Endothelial cell of umbilical vein (primary cell): ENCODE measurements at regions not wholly inside any gene's neighbourhood (a gene's known extent, or its start where the extent isn't known, plus 50 kb on each side); places are given as distances from the start of the nearest gene placed in this dataset.

Experiments used
- BruUV-seq: library from RNA; stranded (reverse); fragments of 400-500 nt; replicated peaks from 2 replicates; lab custom pipeline; 2021; lab: Mats Ljungman, UMichigan
- CTCF ChIA-PET: fragments of 300-600, 350-600 bp; sonication (Branson Sonifier 250); formaldehyde crosslinking; loops from one replicate; lab custom pipeline; 2021; ENCODE audit warnings: antibody characterized with exemption, inconsistent platforms; lab: Charles Lee
- POLR2A ChIA-PET: fragments of 300-600, 350-600 bp; sonication (Branson Sonifier 250); formaldehyde crosslinking; loops from one replicate; lab custom pipeline; 2021; ENCODE audit warnings: antibody characterized with exemption, inconsistent platforms; lab: Charles Lee
- DNase-seq: peaks from one replicate; pipeline ENCODE4 v3.0.0-alpha.2; 2011; ENCODE audit warnings: low read depth, low spot score
- FAIRE-seq: peaks from 2 replicates; lab custom pipeline; 2011; peaks lifted over from hg19 to GRCh38; lab: Jason Lieb, UNC
- H2AFZ ChIP-seq: 2 replicates; pipeline ENCODE4 v1.6.0; 2012; ENCODE audit warnings: low read depth, low read length, control low read depth, inconsistent platforms
- H3K27ac ChIP-seq: 2 replicates; pipeline ENCODE4 v1.5.1; 2011; ENCODE audit warnings: low read depth, mild to moderate bottlenecking, control low read depth, low read length, moderate library complexity; ENCODE audit not compliant: insufficient read depth
- H3K27me3 ChIP-seq, 2 experiments: 2 replicates each; pipeline versions ENCODE4 v1.6.0 to v1.6.1; 2011; ENCODE audit warnings: low read length in 2 of 2, mixed read lengths in 1 of 2; ENCODE audit not compliant: control insufficient read depth in 2 of 2, insufficient read depth in 2 of 2
- H3K36me3 ChIP-seq, 2 experiments: 2 replicates in 1 of 2; 3 replicates in 1 of 2; pipeline ENCODE4 v1.5.1; 2011; ENCODE audit warnings: low read length in 2 of 2, mild to moderate bottlenecking in 1 of 2, moderate library complexity in 1 of 2; ENCODE audit not compliant: control insufficient read depth in 2 of 2, insufficient read depth in 2 of 2; ENCODE audit errors: extremely low read depth in 1 of 2
- H3K4me1 ChIP-seq: 3 replicates; pipeline ENCODE4 v1.5.1; 2011; ENCODE audit warnings: mild to moderate bottlenecking, low read length; ENCODE audit not compliant: control insufficient read depth, insufficient read depth; ENCODE audit errors: extremely low read depth
- H3K4me2 ChIP-seq: 2 replicates; pipeline ENCODE4 v1.6.1; 2011; ENCODE audit warnings: low read length, control low read depth, mixed read lengths; ENCODE audit not compliant: insufficient read depth
- H3K4me3 ChIP-seq, 3 experiments: fragments of 200-600 bp in 1 of 3; sonication (generic), shearing (Covaris generic) in 1 of 3; replicated peaks in 1 of 3; 2 replicates each; pipeline ENCODE4 v1.5.1; 2011 to 2016; ENCODE audit warnings: control low read depth in 3 of 3, low read length in 3 of 3, mild to moderate bottlenecking in 2 of 3, inconsistent platforms in 1 of 3, low read depth in 1 of 3, moderate library complexity in 1 of 3; ENCODE audit not compliant: insufficient read depth in 1 of 3
- H3K79me2 ChIP-seq: 2 replicates; pipeline ENCODE4 v1.6.0; 2012; ENCODE audit warnings: low read length, inconsistent platforms; ENCODE audit not compliant: control insufficient read depth, insufficient read depth
- H3K9ac ChIP-seq: replicated peaks from 2 replicates; pipeline ENCODE3; 2011; ENCODE audit warnings: low read length, control low read depth; ENCODE audit not compliant: insufficient read depth; ENCODE audit errors: extremely low read depth
- H3K9me1 ChIP-seq: replicated peaks from 3 replicates; pipeline ENCODE4 v1.6.0; 2011; ENCODE audit warnings: mild to moderate bottlenecking, low read length; ENCODE audit not compliant: control insufficient read depth, insufficient read depth; ENCODE audit errors: extremely low read depth
- H3K9me3 ChIP-seq: replicated peaks from 2 replicates; pipeline ENCODE4 v1.5.1; 2012; ENCODE audit warnings: low read length, inconsistent platforms; ENCODE audit not compliant: control insufficient read depth, insufficient read depth
- H4K20me1 ChIP-seq: replicated peaks from 2 replicates; pipeline ENCODE3; 2011; ENCODE audit warnings: mild to moderate bottlenecking, low read length; ENCODE audit not compliant: control insufficient read depth, insufficient read depth; ENCODE audit errors: extremely low read depth
- GATA2 ChIP-seq: IDR thresholded peaks from 2 replicates; pipeline ENCODE4 v1.7.0; 2011; ENCODE audit warnings: low read depth, mild to moderate bottlenecking, moderate library complexity, mixed read lengths, low read length; ENCODE audit not compliant: insufficient read length, insufficient read depth
- JUN ChIP-seq: IDR thresholded peaks from 2 replicates; pipeline ENCODE4 v1.6.1; 2011; ENCODE audit warnings: borderline replicate concordance, low read depth; ENCODE audit not compliant: insufficient read length, insufficient read depth
- POLR2A ChIP-seq: IDR thresholded peaks from 2 replicates; pipeline ENCODE4 v1.6.1; 2012; ENCODE audit warnings: low read depth, mild to moderate bottlenecking, control low read depth, low read length
- POLR2AphosphoS5 ChIP-seq: IDR thresholded peaks from 2 replicates; pipeline ENCODE4 v1.6.1; 2012; ENCODE audit warnings: low read depth, mild to moderate bottlenecking, control low read depth, low read length, moderate library complexity; ENCODE audit not compliant: insufficient read depth
- dilution Hi-C: fragments of 300-500 bp; cut with MboI; formaldehyde crosslinking; loops from one replicate; pipeline ENCODE4 v1.15.0; 2019; ENCODE audit warnings: low sequenced_read_pairs; ENCODE audit not compliant: extremely low pct_ligation_motif_present
- intact Hi-C: fragments of 100-400 bp; cut with micrococcal nuclease; formaldehyde crosslinking; loops from one replicate; pipeline ENCODE4 v1.10.0; 2022
- TF ChIP-seq, protein P1 (sequence below), 2 donors: IDR thresholded peaks; 1 replicate in 1 of 2; 2 replicates in 1 of 2; pipeline ENCODE4 v1.5.1; 2011; ENCODE audit warnings: low read length in 2 of 2, mild to moderate bottlenecking in 2 of 2, moderate library complexity in 2 of 2, control low read depth in 1 of 2, inconsistent platforms in 1 of 2, low read depth in 1 of 2; ENCODE audit not compliant: insufficient read depth in 1 of 2; ENCODE audit errors: extremely low read depth in 1 of 2
- TF ChIP-seq, protein P2 (sequence below): IDR thresholded peaks from 2 replicates; pipeline ENCODE4 v1.6.1; 2011; ENCODE audit not compliant: insufficient read depth, insufficient read length

DNA sequence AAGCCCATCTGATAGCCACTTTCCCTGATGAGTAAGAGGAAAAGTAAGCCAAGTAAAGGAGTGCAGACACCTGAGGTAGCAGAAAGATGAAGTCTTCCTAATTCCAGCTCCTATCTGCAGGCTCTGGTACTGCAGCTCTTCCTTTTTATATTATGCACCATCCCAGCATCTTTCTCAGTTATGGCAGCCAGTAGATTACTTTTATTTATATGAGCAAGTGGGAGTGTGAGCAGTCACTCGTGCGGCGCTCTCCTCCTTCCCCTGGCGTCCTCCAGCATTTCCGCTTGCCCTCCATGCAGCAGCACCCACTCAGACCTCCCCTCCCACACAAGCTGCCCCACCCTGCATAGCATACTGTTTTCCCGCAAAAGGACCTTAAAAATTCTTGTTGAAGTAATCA lies 465.9 kb upstream of the DPPA4 start:
- FAIRE-seq (no peak), DNase-seq (no peak)
- no TSS peak for BruUV-seq
- CTCF ChIA-PET, result no interaction called here
- no peaks in the 10 kb centered on the region for H4K20me1 ChIP-seq
- intact Hi-C loops, result no loop called here
- H3K9ac ChIP-seq, result no peak overlapping the region
- no peak overlapping the region for H3K27ac ChIP-seq
- H3K4me2 ChIP-seq, result no peak overlapping the region
- dilution Hi-C loops, result no loop called here
- no peak overlapping the region for H2AFZ ChIP-seq
- no peaks in the 10 kb centered on the region for H3K36me3 ChIP-seq
- TF ChIP-seq POLR2AphosphoS5, result no peak
- no peak for TF ChIP-seq POLR2A
- no peak for TF ChIP-seq GATA2
- TF ChIP-seq, protein P1, sequence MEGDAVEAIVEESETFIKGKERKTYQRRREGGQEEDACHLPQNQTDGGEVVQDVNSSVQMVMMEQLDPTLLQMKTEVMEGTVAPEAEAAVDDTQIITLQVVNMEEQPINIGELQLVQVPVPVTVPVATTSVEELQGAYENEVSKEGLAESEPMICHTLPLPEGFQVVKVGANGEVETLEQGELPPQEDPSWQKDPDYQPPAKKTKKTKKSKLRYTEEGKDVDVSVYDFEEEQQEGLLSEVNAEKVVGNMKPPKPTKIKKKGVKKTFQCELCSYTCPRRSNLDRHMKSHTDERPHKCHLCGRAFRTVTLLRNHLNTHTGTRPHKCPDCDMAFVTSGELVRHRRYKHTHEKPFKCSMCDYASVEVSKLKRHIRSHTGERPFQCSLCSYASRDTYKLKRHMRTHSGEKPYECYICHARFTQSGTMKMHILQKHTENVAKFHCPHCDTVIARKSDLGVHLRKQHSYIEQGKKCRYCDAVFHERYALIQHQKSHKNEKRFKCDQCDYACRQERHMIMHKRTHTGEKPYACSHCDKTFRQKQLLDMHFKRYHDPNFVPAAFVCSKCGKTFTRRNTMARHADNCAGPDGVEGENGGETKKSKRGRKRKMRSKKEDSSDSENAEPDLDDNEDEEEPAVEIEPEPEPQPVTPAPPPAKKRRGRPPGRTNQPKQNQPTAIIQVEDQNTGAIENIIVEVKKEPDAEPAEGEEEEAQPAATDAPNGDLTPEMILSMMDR (IDR thresholded peaks at IDR 0.05; ENCODE audit: extremely low read depth in 1 of 2, insufficient read depth in 1 of 2, low read depth in 1 of 2, low read length in 2 of 2), result no peak
- TF ChIP-seq, protein P2, sequence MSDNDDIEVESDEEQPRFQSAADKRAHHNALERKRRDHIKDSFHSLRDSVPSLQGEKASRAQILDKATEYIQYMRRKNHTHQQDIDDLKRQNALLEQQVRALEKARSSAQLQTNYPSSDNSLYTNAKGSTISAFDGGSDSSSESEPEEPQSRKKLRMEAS, result no peak
- no peak for TF ChIP-seq JUN
- peaks cover 3% of the 10 kb centered on the region for H3K9me3 ChIP-seq
- H3K79me2 ChIP-seq, result no peaks in the 10 kb centered on the region
- H3K9me1 ChIP-seq, result no peaks in the 10 kb centered on the region
- no peaks in the 10 kb centered on the region for H3K27me3 ChIP-seq
- H3K4me3 ChIP-seq, result no peak overlapping the region
- POLR2A ChIA-PET, result no interaction called here
- no peaks in the 10 kb centered on the region for H3K4me1 ChIP-seq

- POLR2A ChIA-PET, result no interaction called here
- Histone ChIP-seq H3K36me3 (no peaks in the 10 kb centered on the region), H3K9me3 (peaks cover 4% of the 10 kb centered on the region), H3K4me1 (no peaks in the 10 kb centered on the region), H3K79me2 (no peaks in the 10 kb centered on the region), H3K27me3 (no peaks in the 10 kb centered on the region), H3K9ac (no peak overlapping the region), H4K20me1 (no peaks in the 10 kb centered on the region), H3K4me3 (no peak overlapping the region), H2AFZ (no peak overlapping the region), H3K4me2 (no peak overlapping the region), H3K27ac (no peak overlapping the region), H3K9me1 (no peaks in the 10 kb centered on the region)
- intact Hi-C loops, result no loop called here
- TF ChIP-seq JUN (no peak), POLR2A (no peak), GATA2 (no peak), POLR2AphosphoS5 (no peak)
- dilution Hi-C loops, result no loop called here
- FAIRE-seq (no peak), DNase-seq (no peak)
- CTCF ChIA-PET, result no interaction called here
- no TSS peak for BruUV-seq
These were observed 467.4 kb upstream of the DPPA4 start for GRCh38 chr3:109804697-109805096.
